HFF-Myc (cell line): ENCODE measurements at regions not wholly inside any gene's neighbourhood (a gene's known extent, or its start where the extent isn't known, plus 50 kb on each side); places are given as distances from the start of the nearest gene placed in this dataset.

Experiments
- DNase-seq: peaks from one replicate; pipeline ENCODE4 v3.0.0-alpha.2; 2011; ENCODE audit warnings: low read depth; ENCODE audit errors: extremely low read depth
- H3K4me3 ChIP-seq: replicated peaks from 2 replicates; pipeline ENCODE4 v1.5.1; 2011; ENCODE audit warnings: low read depth, mild to moderate bottlenecking, control low read depth, low read length
- CTCF ChIP-seq: IDR thresholded peaks from 2 replicates; pipeline ENCODE4 v1.5.1; 2012; ENCODE audit warnings: mild to moderate bottlenecking, low read depth, low read length, control low read depth; ENCODE audit errors: missing control alignments

DNA sequence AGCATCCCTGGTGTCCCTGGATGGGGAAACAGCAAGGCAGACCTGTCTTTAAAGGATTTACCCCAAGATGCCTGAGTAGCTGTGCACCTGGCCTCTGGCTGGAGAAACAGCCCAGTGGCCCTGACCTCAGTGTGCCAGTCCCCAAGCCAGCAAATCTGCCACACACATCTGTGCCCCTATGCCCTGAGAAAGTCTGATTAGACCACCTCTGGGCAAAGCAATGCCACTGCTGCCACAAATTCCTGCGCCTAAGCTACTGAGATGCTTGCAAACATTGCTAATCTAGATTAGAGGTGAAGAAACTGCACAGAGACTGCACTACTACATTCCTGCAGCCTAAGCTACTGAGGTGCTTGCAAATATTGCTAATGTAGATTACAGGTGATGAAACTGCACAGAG, 269.6 kb downstream of the CEMIP2 start:
- no peak for TF ChIP-seq CTCF

DNA sequence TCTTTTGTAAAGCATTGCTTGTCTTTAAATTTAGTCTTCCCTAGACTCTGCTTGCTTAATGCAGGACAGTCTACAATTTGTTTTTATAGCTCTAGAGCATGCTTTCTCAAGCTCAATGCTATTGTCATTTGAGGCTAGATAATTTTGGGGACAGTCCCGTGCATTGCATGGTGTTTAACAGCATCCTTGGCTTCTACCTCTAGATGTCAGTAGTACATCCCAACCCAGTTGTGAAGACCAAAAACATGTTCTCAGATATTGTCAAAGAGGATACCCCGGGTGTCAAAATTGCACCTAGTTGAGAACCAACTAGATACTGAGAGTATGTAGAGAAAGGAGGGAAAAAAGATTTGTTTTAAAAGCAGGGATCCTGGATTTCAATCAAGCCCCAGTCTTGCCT, 277.5 kb downstream of the CEMIP2 start:
- H3K4me3 ChIP-seq: no peak overlapping the region
- no peak for DNase-seq
- TF ChIP-seq CTCF: peak; percentile 27

More for the DNA sequence above, 269.6 kb downstream of the CEMIP2 start:
- no peak overlapping the region for H3K4me3 ChIP-seq
- DNase-seq: no peak

GRCh38 chr9:71487061-71487460, 281.3 kb downstream of the CEMIP2 start:
- DNase-seq: peak; percentile 35
- H3K4me3 ChIP-seq: no peak overlapping the region
- peak; percentile 5 for TF ChIP-seq CTCF

- TF ChIP-seq CTCF: no peak
- no peak for DNase-seq
- H3K4me3 ChIP-seq: no peak overlapping the region
These were observed 283.0 kb downstream of the CEMIP2 start for GRCh38 chr9:71485326-71485725.

- no peak for TF ChIP-seq CTCF
- H3K4me3 ChIP-seq: no peak overlapping the region
- no peak for DNase-seq
These were observed 284.9 kb downstream of the CEMIP2 start for GRCh38 chr9:71483436-71483835.

DNA sequence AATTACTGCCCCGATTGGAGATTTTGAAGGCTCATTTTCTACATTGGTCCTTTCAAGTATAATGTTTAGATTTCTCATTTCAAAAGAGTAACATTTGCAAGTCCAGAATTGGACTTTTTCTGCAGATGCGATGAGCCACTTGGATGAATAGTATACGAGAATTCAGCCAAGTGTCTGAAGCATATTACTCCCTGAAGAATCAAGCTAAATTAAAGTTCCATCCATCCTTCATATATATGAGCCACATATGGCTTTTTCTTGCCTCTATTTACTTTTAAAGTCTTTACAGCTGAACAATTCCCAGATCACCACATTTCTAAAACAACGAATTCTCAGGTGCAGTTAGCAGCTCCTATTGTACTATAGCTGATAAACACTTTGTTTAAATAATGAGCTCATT, 288.7 kb downstream of the CEMIP2 start:
- no peak for TF ChIP-seq CTCF
- no peak overlapping the region for H3K4me3 ChIP-seq
- no peak for DNase-seq

DNA sequence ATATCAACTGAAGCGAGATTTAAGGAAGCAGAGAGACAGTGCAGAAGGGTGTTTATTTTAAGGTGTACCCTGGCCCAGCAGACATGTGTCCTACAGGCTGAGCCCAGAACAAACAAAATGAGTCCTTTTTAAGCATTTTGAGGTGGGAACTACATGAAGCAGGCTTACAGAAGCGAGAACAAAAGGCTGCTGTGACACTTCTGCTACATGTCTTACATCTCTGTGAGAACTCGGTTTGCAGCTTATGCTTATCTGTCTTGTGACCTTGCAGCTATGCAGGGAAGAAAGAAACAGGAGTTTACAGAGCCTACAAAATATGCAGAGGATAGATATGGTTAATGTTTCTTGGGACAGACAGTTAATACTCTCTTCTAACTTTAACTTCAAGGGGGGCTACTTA, 295.9 kb downstream of the CEMIP2 start:
- no peak for TF ChIP-seq CTCF
- DNase-seq: no peak

More for the DNA sequence above, 295.9 kb downstream of the CEMIP2 start:
- H3K4me3 ChIP-seq: no peak overlapping the region
